Heart left ventricle (tissue), 16 donors: ENCODE measurements at regions not wholly inside any gene's neighbourhood (a gene's known extent, or its start where the extent isn't known, plus 50 kb on each side); places are given as distances from the start of the nearest gene placed in this dataset.
"Not testable (repeated sequence)": the region's sequence is repeated elsewhere in the genome, so short reads cannot be mapped to it uniquely, and the experiment has no call there.

Source experiments
- ATAC-seq, 4 donors: fragments of 200-7000 bp; cut with Tn5 transposase; one replicate each; pipeline ENCODE4 v1.9.1; 2020 to 2022; ENCODE audit warnings: moderate library complexity in 4 of 4, mild to moderate bottlenecking in 3 of 4, moderate number of reproducible peaks in 1 of 4
- DNase-seq, 5 donors: peaks; one replicate each; pipeline ENCODE4 v3.0.0-alpha.2; 2020
- H3K27ac ChIP-seq, 12 donors: fragments of 200-600 bp; sonication (generic) in 4 of 12; one replicate each; pipeline versions ENCODE4 v1.5.0 to v1.8.0; 2016 to 2022; ENCODE audit warnings: mild to moderate bottlenecking in 2 of 12
- H3K27me3 ChIP-seq, 9 donors: fragments of 200-600 bp; sonication (generic) in 2 of 9; one replicate each; pipeline versions ENCODE4 v1.5.1 to v1.8.0; 2016 to 2022; ENCODE audit warnings: mild to moderate bottlenecking in 3 of 9
- H3K36me3 ChIP-seq, 9 donors: fragments of 200-600 bp; sonication (generic) in 2 of 9; one replicate each; pipeline versions ENCODE4 v1.5.0 to v1.8.0; 2018 to 2022; ENCODE audit warnings: mild to moderate bottlenecking in 2 of 9
- H3K4me1 ChIP-seq, 12 donors: fragments of 200-600 bp; sonication (generic) in 4 of 12; one replicate each; pipeline versions ENCODE4 v1.5.0 to v1.8.0; 2016 to 2022; ENCODE audit warnings: mild to moderate bottlenecking in 3 of 12
- H3K4me3 ChIP-seq, 12 donors: fragments of 200-600 bp; sonication (generic) in 4 of 12; one replicate each; pipeline versions ENCODE4 v1.5.0 to v1.8.0; 2017 to 2022; ENCODE audit warnings: mild to moderate bottlenecking in 9 of 12, moderate library complexity in 4 of 12
- H3K9me3 ChIP-seq, 12 donors: fragments of 200-600 bp; sonication (generic) in 4 of 12; one replicate each; pipeline versions ENCODE4 v1.5.0 to v1.8.0; 2016 to 2022; ENCODE audit warnings: mild to moderate bottlenecking in 1 of 12
- CTCF ChIP-seq, 12 donors: fragments of 200-600 bp; sonication (generic) in 4 of 12; IDR thresholded peaks; one replicate each; pipeline versions ENCODE4 v1.5.0 to v1.8.0; 2018 to 2022; ENCODE audit warnings: antibody characterized with exemption in 12 of 12, mild to moderate bottlenecking in 5 of 12
- POLR2A ChIP-seq, 2 donors: fragments of 450-650 bp; IDR thresholded peaks; one replicate each; pipeline ENCODE4 v1.6.1; 2017; ENCODE audit warnings: antibody characterized with exemption in 2 of 2, mild to moderate bottlenecking in 2 of 2, moderate library complexity in 2 of 2
- WGBS, 4 donors: extraction: QIAGEN DNeasy Blood & Tissue Kit in 2 of 4; methylation state at CpG; one replicate each; pipeline versions ENCODE4 v1.1.5 to v1.1.7; 2013 to 2018; 5-methylcytosine and 5-hydroxymethylcytosine counted together
- intact Hi-C, 10 donors: fragments of 100-400 bp; cut with DNase I; formaldehyde crosslinking; loops; one replicate each; pipeline versions ENCODE4 v1.11.1 to v1.14.2; 2022
- donor health status: ischemic (EF 13 %, LVEDD 7.1; RV severe dilation, severe dysfunction).
- donor health status: healthy with polysubstance abuse.
- donor health status: DM: no; HTN: yes; CAD: no.
- donor health status: DM: no; HTN: no; CAD: no.
- donor health status: ischemic (EF 25% LVEDD 6.9; RV normal size, moderate dysfunction).
- donor health status: ischemic (EF 25% LVEDD 5.7; RV mildly dilated, moderate dysfunction).
- donor health status: healthy.
- donor health status: DM: yes; HTN: yes; CAD: no.
- donor health status: ischemic (EF 35%, LVEDD 5.7; RV mildly dilated, moderate dysfunction).
- donor health status: nonischemic (EF 11% LVEDD 7.7; RV severe dilation, severe dysfunction).
- donor health status: DM: yes; HTN: yes; CAD: no.
- donor health status: PGD.
- donor health status: ischemic (EF 29% LVEDD 5.4; RV normal size, mild dysfunction).
- donor health status: nonischemic (EF 23%, LVEDD 6.1; RV moderate dilation, normal function).

- Histone ChIP-seq H3K9me3 (no peaks in the 10 kb centered on the region), H3K27me3 (no peaks in the 10 kb centered on the region), H3K4me1 (peaks cover 0 to 10% (median 0%) of the 10 kb centered on the region in 12 donors), H3K36me3 (no peaks in the 10 kb centered on the region), H3K27ac (no peak overlapping the region), H3K4me3 (no peak overlapping the region)
- no peak for DNase-seq
- WGBS, 4 donors: 69 to 88% (median 74%) methylated on average over 5 of the region's 5 CpGs
- no peak for ATAC-seq
- intact Hi-C loops: no loop called here
- TF ChIP-seq POLR2A (IDR thresholded peaks at IDR 0.05): no peak
- TF ChIP-seq CTCF (IDR thresholded peaks at IDR 0.05): no peak
These were observed 303.9 kb downstream of the CPS1 start for GRCh38 chr2:210860276-210860675.

DNA sequence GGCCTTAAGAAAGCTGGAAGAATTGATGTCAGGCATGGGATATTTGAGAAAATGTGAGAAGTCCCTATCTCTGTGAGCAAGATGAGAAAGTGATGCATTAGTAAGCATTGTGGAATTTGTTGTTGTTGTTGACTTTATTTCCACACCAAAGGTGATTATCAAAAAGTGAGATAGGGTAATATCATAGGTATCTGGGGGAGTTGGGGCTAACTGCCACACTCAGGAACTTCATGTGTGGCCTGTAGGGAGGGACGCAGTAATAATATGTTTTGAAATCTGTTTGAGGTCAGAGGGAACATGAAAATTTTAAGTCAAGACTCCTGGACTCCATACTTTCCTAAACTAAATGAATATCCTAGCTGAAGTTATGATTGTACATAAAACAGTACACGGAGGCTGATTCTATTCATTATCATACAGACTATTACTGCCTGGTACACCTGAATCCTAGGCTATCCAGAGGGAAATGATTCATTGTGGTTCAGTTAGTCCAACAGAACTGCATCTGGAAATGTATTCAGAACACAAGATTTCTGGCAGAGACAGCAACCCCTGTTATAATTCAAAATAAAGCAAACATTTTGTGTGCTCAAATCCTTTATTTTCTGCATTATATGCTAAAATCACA, 304.8 kb downstream of the CPS1 start:
- TF ChIP-seq CTCF (IDR thresholded peaks at IDR 0.05) (no peak), POLR2A (IDR thresholded peaks at IDR 0.05) (no peak)
- intact Hi-C loops: no loop called here
- ATAC-seq: no peak

GRCh38 chr2:210862283-210863065, 306.1 kb downstream of the CPS1 start:
- Histone ChIP-seq H3K4me1 (peaks cover 0 to 10% (median 0%) of the 10 kb centered on the region in 12 donors), H3K27ac (no peak overlapping the region), H3K27me3 (no peaks in the 10 kb centered on the region), H3K9me3 (no peaks in the 10 kb centered on the region), H3K4me3 (no peak overlapping the region), H3K36me3 (no peaks in the 10 kb centered on the region)
- WGBS, 4 donors: 59 to 74% (median 65%) methylated on average over 2 of the region's 2 CpGs
- no peak for TF ChIP-seq POLR2A (IDR thresholded peaks at IDR 0.05)
- TF ChIP-seq CTCF (IDR thresholded peaks at IDR 0.05): no peak
- DNase-seq (no peak), ATAC-seq (no peak)
- intact Hi-C loops: no loop called here

More for the DNA sequence above, 304.8 kb downstream of the CPS1 start:
- Histone ChIP-seq H3K4me1 (peaks cover 0 to 10% (median 0%) of the 10 kb centered on the region in 12 donors), H3K36me3 (no peaks in the 10 kb centered on the region), H3K4me3 (no peak overlapping the region), H3K9me3 (no peaks in the 10 kb centered on the region), H3K27me3 (no peaks in the 10 kb centered on the region), H3K27ac (no peak overlapping the region)
- DNase-seq: no peak
- WGBS, 4 donors: 56 to 75% (median 65%) methylated on average over 2 of the region's 2 CpGs

DNA sequence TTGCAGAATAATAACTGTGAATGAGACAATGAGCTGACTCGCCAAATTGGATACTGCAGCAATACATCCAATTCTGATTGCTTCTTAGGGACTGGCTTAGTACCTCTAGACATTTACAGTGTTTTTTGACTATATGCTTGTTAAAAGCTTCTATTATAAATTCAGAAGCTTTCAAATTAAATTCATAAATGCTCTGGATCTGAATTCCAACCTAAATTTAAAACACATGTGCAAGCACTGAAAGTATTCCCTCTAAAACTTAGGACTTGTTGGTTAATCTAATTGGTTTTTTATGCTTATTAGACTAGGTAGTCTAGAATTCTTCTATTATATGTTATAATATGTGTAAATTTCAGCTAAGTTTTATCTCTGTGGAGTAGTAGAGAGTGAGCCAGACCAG, 306.9 kb downstream of the CPS1 start:
- no peak overlapping the region for H3K4me3 ChIP-seq
- no peak for TF ChIP-seq POLR2A (IDR thresholded peaks at IDR 0.05)
- TF ChIP-seq CTCF (IDR thresholded peaks at IDR 0.05): no peak
- DNase-seq (no peak), ATAC-seq (no peak)
- intact Hi-C loops: no loop called here
- H3K9me3 ChIP-seq: no peaks in the 10 kb centered on the region
- WGBS, 4 donors: 56 to 69% (median 63%) methylated on average over 1 of the region's 1 CpG
- H3K4me1 ChIP-seq: peaks cover 0 to 10% (median 0%) of the 10 kb centered on the region in 12 donors
- H3K27me3 ChIP-seq: no peaks in the 10 kb centered on the region
- H3K36me3 ChIP-seq: no peaks in the 10 kb centered on the region
- H3K27ac ChIP-seq: no peak overlapping the region

- H3K27me3 ChIP-seq, ATAC-seq, H3K27ac ChIP-seq, H3K4me1 ChIP-seq, H3K4me3 ChIP-seq, intact Hi-C loops, H3K36me3 ChIP-seq, H3K9me3 ChIP-seq, DNase-seq: not testable (repeated sequence)
- WGBS, 4 donors: 82 to 97% (median 88%) methylated on average over 3 of the region's 3 CpGs
These were observed 315.2 kb downstream of the CPS1 start for GRCh38 chr2:210871566-210871965.
